GM12891 (cell line): ENCODE measurements at regions not wholly inside any gene's neighbourhood (a gene's known extent, or its start where the extent isn't known, plus 50 kb on each side); places are given as distances from the start of the nearest gene placed in this dataset.
A peak's percentile ranks its signal among the peaks of the same experiment; 100 is the strongest.
"Not testable (repeated sequence)": the region's sequence is repeated elsewhere in the genome, so short reads cannot be mapped to it uniquely, and the experiment has no call there.

Experiments
- DNase-seq: peaks from one replicate; pipeline ENCODE4 v3.0.0; 2011; ENCODE audit warnings: low spot score; ENCODE audit not compliant: insufficient read length
- FAIRE-seq: peaks from 2 replicates; lab custom pipeline; 2011; peaks lifted over from hg19 to GRCh38; lab: Jason Lieb, UNC

- not testable (repeated sequence) for DNase-seq, FAIRE-seq
Observed at GRCh38 chr2:89129440-89129839, 438.0 kb downstream of the RPIA start.

GRCh38 chr2:89130665-89131308 lies 439.3 kb downstream of the RPIA start:
- FAIRE-seq, DNase-seq: not testable (repeated sequence)

GRCh38 chr2:89142959-89143358 lies 451.5 kb downstream of the RPIA start:
- FAIRE-seq, DNase-seq: not testable (repeated sequence)

GRCh38 chr2:89145342-89145741 lies 453.9 kb downstream of the RPIA start:
- not testable (repeated sequence) for DNase-seq
- peak; percentile 20 for FAIRE-seq

GRCh38 chr2:89148256-89148655 lies 456.8 kb downstream of the RPIA start:
- not testable (repeated sequence) for DNase-seq, FAIRE-seq

- not testable (repeated sequence) for FAIRE-seq, DNase-seq
Observed at GRCh38 chr2:89151699-89152098, 460.2 kb downstream of the RPIA start.

- DNase-seq: not testable (repeated sequence)
Observed at GRCh38 chr2:89152501-89152900, 461.0 kb downstream of the RPIA start.

GRCh38 chr2:89153210-89153609 lies 461.7 kb downstream of the RPIA start:
- not testable (repeated sequence) for FAIRE-seq, DNase-seq

More at GRCh38 chr2:89152501-89152900, 461.0 kb downstream of the RPIA start:
- not testable (repeated sequence) for FAIRE-seq

GRCh38 chr2:89154247-89154682 lies 462.8 kb downstream of the RPIA start:
- FAIRE-seq: peak; percentile 91
- DNase-seq: not testable (repeated sequence)

- DNase-seq: not testable (repeated sequence)
- FAIRE-seq: peak; percentile 86
Observed at GRCh38 chr2:89160306-89160705, 468.8 kb downstream of the RPIA start.

- FAIRE-seq, DNase-seq: not testable (repeated sequence)
Observed at GRCh38 chr2:89161626-89162025, 470.2 kb downstream of the RPIA start.

GRCh38 chr2:89170506-89171173 lies 479.2 kb downstream of the RPIA start:
- FAIRE-seq, DNase-seq: not testable (repeated sequence)

GRCh38 chr2:89171174-89171519 lies 479.7 kb downstream of the RPIA start:
- not testable (repeated sequence) for FAIRE-seq, DNase-seq

GRCh38 chr2:89177004-89177403 lies 485.5 kb downstream of the RPIA start:
- not testable (repeated sequence) for DNase-seq
- peak; percentile 23 for FAIRE-seq

GRCh38 chr2:89182221-89182620 lies 490.7 kb downstream of the RPIA start:
- not testable (repeated sequence) for DNase-seq, FAIRE-seq

- not testable (repeated sequence) for DNase-seq
- peak; percentile 67 for FAIRE-seq
Observed at GRCh38 chr2:89184746-89185145, 493.3 kb downstream of the RPIA start.

- FAIRE-seq, DNase-seq: not testable (repeated sequence)
Observed at GRCh38 chr2:89195636-89196251, 504.3 kb downstream of the RPIA start.

GRCh38 chr2:89196719-89197118 lies 505.2 kb downstream of the RPIA start:
- not testable (repeated sequence) for DNase-seq, FAIRE-seq

- FAIRE-seq, DNase-seq: not testable (repeated sequence)
Observed at GRCh38 chr2:89198026-89198425, 506.6 kb downstream of the RPIA start.
